HCT116 (cell line): ENCODE measurements at regions not wholly inside any gene's neighbourhood (a gene's known extent, or its start where the extent isn't known, plus 50 kb on each side); places are given as distances from the start of the nearest gene placed in this dataset.

Experiments
- ATF3 ChIP-seq: IDR thresholded peaks from 2 replicates; pipeline ENCODE4 v1.6.1; 2012
- CTCF ChIP-seq, 3 experiments: fragments of 200-600 bp in 1 of 3; sonication (generic) in 1 of 3; IDR thresholded peaks in 2 of 3; conservative IDR thresholded peaks in 1 of 3; 2 replicates each; pipeline ENCODE4 v1.5.1; 2012 to 2017; ENCODE audit warnings: low read depth in 2 of 3, low read length in 2 of 3, antibody characterized with exemption in 1 of 3, borderline replicate concordance in 1 of 3, control low read depth in 1 of 3, mild to moderate bottlenecking in 1 of 3, mixed read lengths in 1 of 3, mixed run types in 1 of 3, moderate library complexity in 1 of 3; ENCODE audit not compliant: insufficient read depth in 1 of 3
- EGR1 ChIP-seq: IDR thresholded peaks from 2 replicates; pipeline ENCODE4 v1.6.1; 2012; ENCODE audit warnings: low read depth
- EZH2phosphoT487 ChIP-seq: fragments of 200-600 bp; IDR thresholded peaks from 2 replicates; pipeline ENCODE4 v1.6.1; 2018; ENCODE audit warnings: antibody characterized with exemption, borderline replicate concordance
- REST ChIP-seq: IDR thresholded peaks from 2 replicates; pipeline ENCODE4 v1.6.1; 2012; ENCODE audit warnings: low read depth
- ZNF274 ChIP-seq: fragments of 200-500 bp; sonication (Bioruptor generic); IDR thresholded peaks from 2 replicates; pipeline ENCODE4 v1.6.1; 2014; ENCODE audit warnings: mild to moderate bottlenecking, low read depth, low read length, inconsistent platforms

- TF ChIP-seq REST (no peak), CTCF (IDR thresholded peaks at IDR 0.05 in 2 of 3, conservative IDR thresholded peaks at IDR 0.05 in 1 of 3; ENCODE audit: borderline replicate concordance in 1 of 3, insufficient read depth in 1 of 3, low read depth in 2 of 3, low read length in 2 of 3) (no peak), EZH2phosphoT487 (no peak), ATF3 (no peak), ZNF274 (no peak), EGR1 (no peak)
Measured at GRCh38 chr4:147425019-147425418, 55.9 kb upstream of the EDNRA start.
